Heart left ventricle (tissue), 13 donors: ENCODE measurements at regions not wholly inside any gene's neighbourhood (a gene's known extent, or its start where the extent isn't known, plus 50 kb on each side); places are given as distances from the start of the nearest gene placed in this dataset.
"Not testable (repeated sequence)": the region's sequence is repeated elsewhere in the genome, so short reads cannot be mapped to it uniquely, and the experiment has no call there.

ENCODE experiments used
- POLR2A ChIP-seq, 2 donors: fragments of 450-650 bp; IDR thresholded peaks; one replicate each; pipeline ENCODE4 v1.6.1; 2017; ENCODE audit warnings: antibody characterized with exemption in 2 of 2, mild to moderate bottlenecking in 2 of 2, moderate library complexity in 2 of 2
- TF ChIP-seq, protein P1 (sequence below), 12 donors: fragments of 200-600 bp; sonication (generic) in 4 of 12; IDR thresholded peaks; one replicate each; pipeline versions ENCODE4 v1.5.0 to v1.8.0; 2018 to 2022; ENCODE audit warnings: antibody characterized with exemption in 12 of 12, mild to moderate bottlenecking in 5 of 12
- donor health status: ischemic (EF 13 %, LVEDD 7.1; RV severe dilation, severe dysfunction).
- donor health status: DM: no; HTN: yes; CAD: no.
- donor health status: DM: no; HTN: no; CAD: no.
- donor health status: ischemic (EF 25% LVEDD 6.9; RV normal size, moderate dysfunction).
- donor health status: ischemic (EF 25% LVEDD 5.7; RV mildly dilated, moderate dysfunction).
- donor health status: ischemic (EF 35%, LVEDD 5.7; RV mildly dilated, moderate dysfunction).
- donor health status: nonischemic (EF 11% LVEDD 7.7; RV severe dilation, severe dysfunction).
- donor health status: DM: yes; HTN: yes; CAD: no.
- donor health status: PGD.
- donor health status: ischemic (EF 29% LVEDD 5.4; RV normal size, mild dysfunction).
- donor health status: nonischemic (EF 23%, LVEDD 6.1; RV moderate dilation, normal function).

DNA sequence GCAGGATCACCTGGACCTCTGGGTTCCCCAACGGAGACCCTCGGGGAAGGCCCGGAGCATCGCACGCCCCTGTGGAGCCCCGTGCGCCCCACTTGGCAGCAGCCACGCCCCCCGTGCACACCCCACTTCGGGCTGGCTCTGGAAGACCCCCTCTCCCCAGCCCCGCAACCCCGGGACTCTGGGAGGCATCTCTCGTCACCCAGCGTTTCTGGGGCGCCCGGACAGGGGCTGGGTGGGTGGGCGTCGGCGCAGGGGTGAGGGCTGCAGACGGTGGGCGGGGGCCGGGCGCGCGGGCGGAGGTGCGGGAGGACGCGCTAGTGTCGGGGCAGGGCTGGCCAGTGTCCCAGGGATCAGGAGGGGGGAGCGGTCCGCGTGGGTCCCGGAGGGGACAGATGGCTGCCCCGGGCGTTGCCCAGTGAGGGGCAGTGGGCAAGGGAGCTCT, 2897.3 kb downstream of the RPIA start:
- TF ChIP-seq, protein P1, sequence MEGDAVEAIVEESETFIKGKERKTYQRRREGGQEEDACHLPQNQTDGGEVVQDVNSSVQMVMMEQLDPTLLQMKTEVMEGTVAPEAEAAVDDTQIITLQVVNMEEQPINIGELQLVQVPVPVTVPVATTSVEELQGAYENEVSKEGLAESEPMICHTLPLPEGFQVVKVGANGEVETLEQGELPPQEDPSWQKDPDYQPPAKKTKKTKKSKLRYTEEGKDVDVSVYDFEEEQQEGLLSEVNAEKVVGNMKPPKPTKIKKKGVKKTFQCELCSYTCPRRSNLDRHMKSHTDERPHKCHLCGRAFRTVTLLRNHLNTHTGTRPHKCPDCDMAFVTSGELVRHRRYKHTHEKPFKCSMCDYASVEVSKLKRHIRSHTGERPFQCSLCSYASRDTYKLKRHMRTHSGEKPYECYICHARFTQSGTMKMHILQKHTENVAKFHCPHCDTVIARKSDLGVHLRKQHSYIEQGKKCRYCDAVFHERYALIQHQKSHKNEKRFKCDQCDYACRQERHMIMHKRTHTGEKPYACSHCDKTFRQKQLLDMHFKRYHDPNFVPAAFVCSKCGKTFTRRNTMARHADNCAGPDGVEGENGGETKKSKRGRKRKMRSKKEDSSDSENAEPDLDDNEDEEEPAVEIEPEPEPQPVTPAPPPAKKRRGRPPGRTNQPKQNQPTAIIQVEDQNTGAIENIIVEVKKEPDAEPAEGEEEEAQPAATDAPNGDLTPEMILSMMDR (IDR thresholded peaks at IDR 0.05), result not testable (repeated sequence)
- TF ChIP-seq POLR2A (IDR thresholded peaks at IDR 0.05), result not testable (repeated sequence)
